ENCODE measurements at regions not wholly inside any gene's neighbourhood (a gene's known extent, or its start where the extent isn't known, plus 50 kb on each side); places are given as distances from the start of the nearest gene placed in this dataset.

GRCh38 chr10:76643511-76643911 is 994.1 kb downstream of the KCNMA1 start:
- TF ChIP-seq, protein P1, sequence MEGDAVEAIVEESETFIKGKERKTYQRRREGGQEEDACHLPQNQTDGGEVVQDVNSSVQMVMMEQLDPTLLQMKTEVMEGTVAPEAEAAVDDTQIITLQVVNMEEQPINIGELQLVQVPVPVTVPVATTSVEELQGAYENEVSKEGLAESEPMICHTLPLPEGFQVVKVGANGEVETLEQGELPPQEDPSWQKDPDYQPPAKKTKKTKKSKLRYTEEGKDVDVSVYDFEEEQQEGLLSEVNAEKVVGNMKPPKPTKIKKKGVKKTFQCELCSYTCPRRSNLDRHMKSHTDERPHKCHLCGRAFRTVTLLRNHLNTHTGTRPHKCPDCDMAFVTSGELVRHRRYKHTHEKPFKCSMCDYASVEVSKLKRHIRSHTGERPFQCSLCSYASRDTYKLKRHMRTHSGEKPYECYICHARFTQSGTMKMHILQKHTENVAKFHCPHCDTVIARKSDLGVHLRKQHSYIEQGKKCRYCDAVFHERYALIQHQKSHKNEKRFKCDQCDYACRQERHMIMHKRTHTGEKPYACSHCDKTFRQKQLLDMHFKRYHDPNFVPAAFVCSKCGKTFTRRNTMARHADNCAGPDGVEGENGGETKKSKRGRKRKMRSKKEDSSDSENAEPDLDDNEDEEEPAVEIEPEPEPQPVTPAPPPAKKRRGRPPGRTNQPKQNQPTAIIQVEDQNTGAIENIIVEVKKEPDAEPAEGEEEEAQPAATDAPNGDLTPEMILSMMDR (IDR thresholded peaks at IDR 0.05) = no peak
- no peak for TF ChIP-seq EZH2 (IDR thresholded peaks at IDR 0.05; ENCODE audit: borderline replicate concordance, insufficient read depth, low read depth, low read length, poor library complexity, severe bottlenecking)

Data from B cell (primary cell).